HG03521 (cell line): ENCODE measurements at regions not wholly inside any gene's neighbourhood (a gene's known extent, or its start where the extent isn't known, plus 50 kb on each side); places are given as distances from the start of the nearest gene placed in this dataset.

ENCODE experiments used
- ATAC-seq: cut with Tn5 transposase; IDR thresholded peaks from one replicate; pipeline ENCODE4 v1.9.1; 2021; ENCODE audit warnings: mild to moderate bottlenecking, moderate library complexity; ENCODE audit not compliant: unreplicated experiment

GRCh38 chr4:181957088-181957487 is 286.1 kb upstream of the TENM3 start:
- no peak for ATAC-seq

DNA sequence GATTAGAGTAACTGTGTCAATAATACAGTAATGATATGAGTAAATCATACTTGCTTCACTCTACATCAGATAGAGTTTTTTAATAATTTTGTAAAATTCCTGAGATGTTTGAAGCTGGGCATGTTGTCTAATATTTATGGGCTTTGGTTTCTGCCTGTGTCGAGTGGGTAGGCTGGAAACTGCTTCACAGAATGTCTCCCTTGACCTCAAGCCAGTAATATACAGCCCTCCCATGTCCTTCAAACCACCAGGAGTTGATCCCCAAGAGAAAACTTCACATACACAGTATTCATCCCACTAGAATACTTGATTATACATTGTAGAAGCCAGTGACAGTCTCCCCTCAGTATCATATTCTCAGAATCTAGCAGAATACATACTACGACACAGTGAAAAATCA is 284.8 kb upstream of the TENM3 start:
- no peak for ATAC-seq

DNA sequence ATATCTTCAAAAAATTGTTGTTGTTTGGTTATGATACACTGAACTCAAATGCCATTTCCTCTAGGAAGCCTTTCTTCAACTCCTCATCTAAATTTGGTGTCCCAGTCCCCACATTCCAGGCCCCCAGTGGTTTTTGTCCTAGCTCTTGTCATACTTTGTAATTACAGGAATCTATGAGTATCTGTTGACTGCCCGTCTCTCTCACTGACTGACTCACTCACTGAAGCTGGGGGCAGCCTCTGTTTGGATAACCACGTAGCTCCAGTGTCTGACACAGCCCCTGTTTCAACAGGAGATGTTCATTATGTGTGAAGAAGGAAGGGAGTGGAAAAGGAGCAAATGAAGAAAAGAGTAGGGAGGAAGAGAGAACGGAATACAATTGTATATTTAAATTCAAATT is 284.1 kb upstream of the TENM3 start:
- no peak for ATAC-seq

DNA sequence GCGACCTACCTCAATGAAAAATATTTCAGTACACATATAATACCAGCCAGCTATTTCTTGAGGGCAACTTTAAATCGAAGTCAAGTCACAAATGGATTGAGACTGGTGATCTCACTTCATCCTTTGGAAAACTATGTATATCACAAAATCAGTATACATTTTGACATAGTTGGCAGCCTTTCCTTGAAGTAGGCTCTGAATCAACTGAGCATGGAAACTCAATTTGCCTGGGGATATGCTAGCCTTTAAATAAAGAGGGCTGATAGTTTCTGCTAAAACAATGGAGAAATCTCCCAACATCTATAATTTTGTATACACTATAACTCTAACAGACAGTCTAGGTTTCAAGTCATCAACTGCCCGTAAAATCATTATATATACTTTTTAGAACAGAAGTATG is 282.8 kb upstream of the TENM3 start:
- ATAC-seq, result no peak

GRCh38 chr4:181962321-181962720 is 280.9 kb upstream of the TENM3 start:
- ATAC-seq, result no peak

- ATAC-seq, result no peak
Measured at GRCh38 chr4:181964731-181965130, 278.5 kb upstream of the TENM3 start.

DNA sequence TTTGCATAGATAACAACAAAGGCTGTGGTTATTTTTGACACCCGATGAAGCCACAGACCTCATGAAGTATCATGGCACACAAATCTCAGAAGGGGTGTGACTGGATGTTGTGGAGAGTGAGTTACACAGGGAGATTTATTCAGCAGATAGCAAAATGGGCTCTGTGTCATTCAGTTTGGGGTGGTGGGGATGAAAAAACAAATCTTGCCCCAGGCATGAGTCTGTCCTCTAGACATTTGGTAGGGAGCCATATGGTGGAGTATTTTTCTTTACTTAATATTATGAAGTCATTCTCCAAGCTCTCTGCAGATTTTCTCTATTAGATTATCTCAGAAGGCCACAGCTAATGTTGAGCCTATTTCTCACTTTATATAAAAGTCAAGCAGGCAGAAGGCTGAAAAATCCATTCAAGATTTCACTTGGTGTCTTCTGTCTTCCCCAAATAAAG is 277.1 kb upstream of the TENM3 start:
- no peak for ATAC-seq

- ATAC-seq, result no peak
Measured at GRCh38 chr4:181967401-181967800, 275.8 kb upstream of the TENM3 start.

DNA sequence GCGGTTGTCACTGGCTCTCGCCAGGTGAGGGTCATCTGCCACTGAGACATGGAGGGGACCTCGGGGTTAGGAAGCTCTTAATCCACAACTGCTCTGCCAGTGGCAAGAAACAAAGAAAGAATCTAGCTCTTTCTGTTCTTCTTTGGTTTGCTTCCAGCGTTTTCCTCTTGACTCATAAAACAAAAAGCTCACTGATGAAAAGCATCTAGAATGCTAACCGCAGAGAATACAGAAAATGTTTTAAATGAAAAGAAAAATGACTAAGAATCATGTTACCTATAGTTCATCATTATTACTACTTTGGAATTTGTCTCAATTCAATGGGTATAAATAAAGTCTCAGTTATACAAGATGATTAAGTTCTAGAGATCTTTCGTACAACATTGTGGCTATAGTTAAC is 274.8 kb upstream of the TENM3 start:
- ATAC-seq, result no peak

DNA sequence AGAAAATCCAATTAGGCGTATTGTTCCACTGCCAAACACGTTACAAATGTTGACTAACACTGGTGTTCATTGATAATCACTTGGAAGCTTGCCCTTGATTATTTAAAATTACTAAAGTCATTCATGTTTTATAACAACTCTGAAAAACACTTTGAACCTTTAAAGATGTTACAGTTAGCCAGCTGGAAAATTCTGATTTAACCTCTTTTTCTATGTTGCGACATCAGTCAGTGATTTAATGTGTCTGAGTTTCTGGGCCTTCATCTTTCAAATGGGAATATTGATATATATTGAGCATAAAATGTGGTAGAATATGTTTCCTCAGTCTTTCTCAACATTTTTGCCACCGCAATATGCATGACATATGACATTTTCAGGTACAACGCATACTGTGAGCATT is 274.1 kb upstream of the TENM3 start:
- ATAC-seq, result no peak

DNA sequence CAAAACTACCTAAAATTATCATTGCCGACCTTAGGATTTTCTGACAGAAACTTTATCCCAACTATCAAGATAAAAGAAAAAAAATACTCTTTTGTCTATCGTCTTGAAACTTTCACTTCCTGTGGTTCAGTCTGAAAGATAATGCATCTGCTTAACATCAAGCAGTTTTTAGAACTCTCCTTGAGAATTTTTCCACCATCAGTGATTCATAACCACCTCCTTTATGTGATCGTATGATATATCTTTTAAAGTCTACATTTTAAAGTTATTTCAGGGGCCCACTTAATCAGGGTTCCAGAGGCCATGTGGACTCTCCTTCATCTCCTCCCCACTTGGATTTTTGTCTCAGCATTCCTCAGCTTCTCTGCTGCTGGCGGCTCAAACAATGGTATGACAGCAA is 272.8 kb upstream of the TENM3 start:
- no peak for ATAC-seq

- ATAC-seq, result no peak
Measured at GRCh38 chr4:181971411-181971810, 271.8 kb upstream of the TENM3 start.

GRCh38 chr4:181971973-181972372 is 271.2 kb upstream of the TENM3 start:
- no peak for ATAC-seq

DNA sequence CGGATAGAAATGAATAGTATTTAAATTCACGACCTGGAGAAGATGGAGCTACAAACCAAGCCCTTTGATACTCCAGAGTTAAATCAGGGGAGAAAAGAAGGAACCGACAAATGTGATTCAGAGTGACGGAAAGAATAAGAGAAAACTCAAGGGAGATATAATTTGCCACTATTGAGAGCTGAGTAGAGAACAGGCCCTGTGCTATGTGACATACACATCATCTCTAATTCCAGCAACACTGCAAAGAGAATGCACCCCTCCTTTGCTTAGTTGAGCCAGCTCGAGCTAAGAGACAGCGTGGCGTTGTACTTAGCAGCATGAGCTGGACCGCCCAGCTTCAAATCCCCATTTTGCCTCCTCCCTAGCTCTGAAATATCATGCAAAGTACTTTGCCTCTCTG is 266.4 kb upstream of the TENM3 start:
- no peak for ATAC-seq

GRCh38 chr4:181982437-181982836 is 260.8 kb upstream of the TENM3 start:
- no peak for ATAC-seq

DNA sequence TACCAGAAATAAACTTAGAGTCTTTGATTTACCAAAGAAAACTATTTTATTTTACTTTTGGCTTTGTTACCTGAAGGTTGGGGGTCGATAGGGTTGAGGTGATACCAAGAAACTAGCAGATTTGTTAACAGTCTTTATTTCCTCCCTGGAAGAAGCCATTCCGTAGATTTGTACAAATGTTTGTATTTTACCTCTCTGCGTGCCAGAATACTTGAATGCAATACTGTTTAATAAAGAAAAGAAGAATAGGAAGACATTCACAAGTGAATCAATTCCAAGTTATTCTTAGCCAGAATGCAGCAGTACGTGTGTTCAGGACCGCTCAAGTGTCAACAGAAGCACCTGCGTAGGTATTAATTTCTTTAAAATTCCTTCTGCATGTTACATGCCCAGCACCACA is 260.3 kb upstream of the TENM3 start:
- no peak for ATAC-seq

GRCh38 chr4:181987392-181987791 is 255.8 kb upstream of the TENM3 start:
- no peak for ATAC-seq

DNA sequence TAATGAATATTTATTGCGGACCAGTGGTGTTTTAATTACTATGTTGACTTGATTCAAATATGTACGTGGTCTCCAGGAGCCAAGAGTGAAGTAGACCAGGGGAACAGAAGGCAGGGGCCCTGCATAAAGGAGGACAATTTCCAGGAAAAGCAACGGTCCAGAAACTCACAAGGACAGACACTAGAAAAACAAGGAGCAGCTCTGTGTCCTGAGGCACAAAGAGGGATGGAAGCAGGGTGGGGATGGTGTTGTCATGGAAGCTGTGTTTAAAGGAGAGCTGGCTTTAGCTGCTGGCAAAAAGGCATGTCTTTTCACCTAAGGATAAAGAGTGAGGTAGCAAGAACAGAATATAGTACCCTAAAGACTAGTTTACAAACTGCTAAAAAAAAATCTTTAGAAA is 254.1 kb upstream of the TENM3 start:
- ATAC-seq, result no peak

DNA sequence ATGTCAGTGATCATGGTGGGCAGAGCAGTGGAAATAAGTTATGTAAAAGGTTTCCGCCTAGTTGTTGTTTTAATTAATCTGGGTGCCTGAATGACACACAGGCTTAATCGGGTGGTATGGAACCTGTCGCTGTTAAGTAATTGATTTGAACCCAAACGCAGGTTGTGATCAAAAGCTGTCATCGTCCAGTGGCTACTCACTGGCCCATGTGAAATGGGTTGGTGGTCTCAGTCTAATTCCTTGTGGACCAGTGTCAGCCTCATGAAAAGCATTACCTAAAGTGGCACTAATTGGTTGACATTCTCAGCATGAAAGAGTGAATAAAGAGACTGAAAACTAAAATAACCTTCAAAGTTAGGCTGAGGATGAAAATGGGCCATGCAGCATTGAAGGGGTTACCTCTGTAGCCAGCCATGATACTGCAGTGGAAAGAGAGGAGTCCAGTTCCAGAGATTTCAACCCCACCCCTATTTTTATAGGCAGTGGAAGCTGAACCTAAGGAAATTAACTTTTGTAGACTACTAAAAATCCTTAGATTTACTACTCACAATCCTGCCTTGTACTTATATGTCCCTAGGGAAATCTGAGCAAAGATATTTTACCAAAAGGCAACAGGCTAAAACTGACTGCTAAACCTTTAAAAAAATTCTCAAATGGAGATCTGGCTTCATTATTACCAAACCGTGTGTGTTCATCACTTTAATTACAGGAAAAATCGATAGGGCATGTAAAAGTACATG is 251.7 kb upstream of the TENM3 start:
- ATAC-seq, result no peak

DNA sequence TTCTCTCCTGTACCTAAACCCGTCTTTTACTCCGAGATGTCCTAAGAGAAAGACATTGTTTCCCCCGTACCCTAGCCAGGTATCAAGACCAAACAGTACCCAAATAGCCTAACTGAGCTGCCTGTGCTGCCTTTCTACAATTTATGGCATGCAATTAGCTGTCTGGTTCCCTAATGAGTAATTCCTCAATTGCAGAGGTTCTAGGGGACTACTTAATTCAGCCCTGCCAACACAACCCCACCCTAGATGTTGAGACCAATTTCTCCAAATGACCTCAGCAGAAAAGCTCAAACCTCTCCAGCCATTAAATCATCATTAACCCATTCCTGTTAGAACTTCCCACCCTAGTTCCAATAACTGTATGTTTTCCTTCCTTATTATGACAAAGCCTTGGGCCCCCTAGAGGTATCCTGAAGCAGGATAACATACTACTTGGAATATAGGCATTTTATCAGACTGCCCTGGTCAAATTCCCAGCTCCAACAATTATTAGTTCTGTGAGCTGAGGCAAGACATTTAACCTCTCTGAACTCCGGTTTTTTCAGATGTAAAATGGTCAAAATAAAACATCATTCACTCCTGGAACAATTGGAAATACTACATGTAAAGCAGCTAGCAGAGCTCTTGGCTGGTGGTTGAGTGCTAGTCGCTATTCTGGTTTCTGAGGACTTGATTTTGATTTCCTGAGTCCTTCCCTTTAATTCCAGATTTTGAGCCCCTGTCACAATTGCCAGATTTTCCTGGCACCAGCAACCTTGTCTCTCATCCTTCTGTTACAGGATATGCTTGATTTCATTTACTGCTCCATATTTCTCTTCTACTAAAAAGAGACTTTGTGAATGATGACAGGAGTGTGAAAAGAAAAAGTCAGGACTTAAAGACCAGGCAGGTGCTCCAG is 244.6 kb upstream of the TENM3 start:
- no peak for ATAC-seq

DNA sequence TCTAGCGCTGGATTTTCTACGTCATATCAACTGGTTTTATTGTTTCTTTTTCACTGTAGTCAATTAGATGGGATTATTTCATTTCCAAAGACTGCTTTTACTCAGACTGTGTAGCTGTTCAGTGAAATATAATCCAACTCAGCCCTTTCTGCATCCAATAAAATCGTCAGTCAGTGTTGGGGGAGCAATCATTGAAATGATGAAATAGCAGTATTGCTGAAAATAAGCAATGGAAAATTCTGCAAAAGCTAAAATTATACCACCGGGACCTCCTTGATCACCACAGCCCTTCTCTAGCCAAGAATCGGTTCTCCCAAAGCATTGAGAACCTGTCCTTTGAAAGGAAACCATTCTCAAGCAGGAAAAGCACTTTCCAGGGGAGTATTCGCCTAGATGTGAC is 243.1 kb upstream of the TENM3 start:
- ATAC-seq, result no peak

DNA sequence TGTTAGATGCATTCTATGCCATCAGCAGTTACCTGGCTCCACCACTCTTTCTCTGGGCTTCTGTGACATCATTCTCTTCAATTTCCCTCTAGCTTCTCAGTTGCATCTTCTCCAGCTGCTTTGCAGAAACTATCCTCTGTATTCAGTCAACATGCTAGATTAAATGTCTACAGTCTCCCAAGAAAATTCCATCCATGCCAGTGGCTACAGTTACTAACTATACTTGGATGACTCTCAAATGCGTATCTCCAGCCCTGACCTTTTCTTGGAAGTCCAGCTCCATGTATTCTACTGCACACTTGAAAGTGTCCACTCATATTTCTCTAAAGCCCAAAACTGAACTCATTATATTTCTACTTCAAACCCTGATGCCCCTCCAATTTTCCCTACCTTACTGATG is 232.3 kb upstream of the TENM3 start:
- ATAC-seq, result no peak
